Uterus (tissue), 3 donors: ENCODE measurements at regions not wholly inside any gene's neighbourhood (a gene's known extent, or its start where the extent isn't known, plus 50 kb on each side); places are given as distances from the start of the nearest gene placed in this dataset.

Source experiments
- DNase-seq, 2 donors: peaks; one replicate each; pipeline ENCODE4 v3.0.0-alpha.2; 2019 to 2020
- H3K27ac ChIP-seq, 2 donors: fragments of 200-600 bp; sonication (generic); 1 replicate in 1 of 2; 2 replicates in 1 of 2; pipeline ENCODE4 v1.5.1; 2016 to 2018
- H3K27me3 ChIP-seq, 2 donors: fragments of 200-600 bp; sonication (generic); one replicate each; pipeline ENCODE4 v1.5.1; 2018 to 2019; ENCODE audit warnings: control low read depth in 1 of 2
- H3K36me3 ChIP-seq, 2 donors: fragments of 200-600 bp; sonication (generic); one replicate each; pipeline ENCODE4 v1.5.1; 2019; ENCODE audit warnings: control low read depth in 1 of 2
- H3K4me1 ChIP-seq, 2 donors: fragments of 200-600 bp; sonication (generic); one replicate each; pipeline ENCODE4 v1.5.1; 2018 to 2019; ENCODE audit warnings: control low read depth in 1 of 2
- H3K4me3 ChIP-seq, 2 donors: fragments of 200-600 bp; sonication (generic); 1 replicate in 1 of 2; 2 replicates in 1 of 2; pipeline ENCODE4 v1.5.1; 2018 to 2019; ENCODE audit warnings: mild to moderate bottlenecking in 1 of 2
- H3K9me3 ChIP-seq, 2 donors: fragments of 200-600 bp; sonication (generic); one replicate each; pipeline ENCODE4 v1.5.1; 2019; ENCODE audit warnings: control low read depth in 1 of 2
- POLR2A ChIP-seq, 2 donors: fragments of 450-650 bp; IDR thresholded peaks; one replicate each; pipeline ENCODE4 v1.6.1; 2016; ENCODE audit warnings: antibody characterized with exemption in 2 of 2, mild to moderate bottlenecking in 1 of 2, moderate library complexity in 1 of 2
- intact Hi-C: fragments of 100-400 bp; cut with DNase I; formaldehyde crosslinking; loops from one replicate; pipeline ENCODE4 v1.15.1; 2023; ENCODE audit warnings: low total_unique reads
- TF ChIP-seq, protein P1 (sequence below), 4 experiments: fragments of 200-600 bp in 2 of 4; fragments of 450-650 bp in 2 of 4; sonication (generic) in 2 of 4; IDR thresholded peaks; one replicate each; pipeline ENCODE4 v1.5.1; 2016 to 2019; ENCODE audit warnings: antibody characterized with exemption in 4 of 4, mild to moderate bottlenecking in 2 of 4, moderate library complexity in 1 of 4
- donor health status: DM: yes; HTN: yes; CAD: no.

DNA sequence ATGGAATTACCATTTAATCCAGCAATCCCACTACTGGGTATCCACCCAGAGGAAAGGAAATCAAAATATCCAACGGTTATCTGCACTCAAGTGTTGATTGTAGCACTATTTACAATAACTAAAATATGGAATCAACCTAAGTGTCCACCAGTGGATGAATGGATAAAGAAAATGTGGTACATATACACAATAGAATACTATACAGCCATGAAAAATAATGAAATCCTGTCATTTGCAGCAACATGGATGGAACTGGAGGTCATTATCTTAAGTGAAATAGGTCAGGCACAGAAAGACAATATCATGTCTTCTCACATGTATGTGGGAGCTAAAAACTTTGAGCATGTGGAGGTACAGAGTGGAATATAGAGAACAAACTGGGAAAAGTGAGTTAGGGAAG is 92.9 kb upstream of the ARHGEF7 start:
- no peak for TF ChIP-seq POLR2A (IDR thresholded peaks at IDR 0.05)
- TF ChIP-seq, protein P1, sequence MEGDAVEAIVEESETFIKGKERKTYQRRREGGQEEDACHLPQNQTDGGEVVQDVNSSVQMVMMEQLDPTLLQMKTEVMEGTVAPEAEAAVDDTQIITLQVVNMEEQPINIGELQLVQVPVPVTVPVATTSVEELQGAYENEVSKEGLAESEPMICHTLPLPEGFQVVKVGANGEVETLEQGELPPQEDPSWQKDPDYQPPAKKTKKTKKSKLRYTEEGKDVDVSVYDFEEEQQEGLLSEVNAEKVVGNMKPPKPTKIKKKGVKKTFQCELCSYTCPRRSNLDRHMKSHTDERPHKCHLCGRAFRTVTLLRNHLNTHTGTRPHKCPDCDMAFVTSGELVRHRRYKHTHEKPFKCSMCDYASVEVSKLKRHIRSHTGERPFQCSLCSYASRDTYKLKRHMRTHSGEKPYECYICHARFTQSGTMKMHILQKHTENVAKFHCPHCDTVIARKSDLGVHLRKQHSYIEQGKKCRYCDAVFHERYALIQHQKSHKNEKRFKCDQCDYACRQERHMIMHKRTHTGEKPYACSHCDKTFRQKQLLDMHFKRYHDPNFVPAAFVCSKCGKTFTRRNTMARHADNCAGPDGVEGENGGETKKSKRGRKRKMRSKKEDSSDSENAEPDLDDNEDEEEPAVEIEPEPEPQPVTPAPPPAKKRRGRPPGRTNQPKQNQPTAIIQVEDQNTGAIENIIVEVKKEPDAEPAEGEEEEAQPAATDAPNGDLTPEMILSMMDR (IDR thresholded peaks at IDR 0.05): no peak
- Histone ChIP-seq H3K4me1 (no peaks in the 10 kb centered on the region), H3K27me3 (no peaks in the 10 kb centered on the region), H3K4me3 (no peak overlapping the region), H3K9me3 (peaks cover 0 to 16% of the 10 kb centered on the region in 2 donors), H3K27ac (no peak overlapping the region), H3K36me3 (no peaks in the 10 kb centered on the region)
- no peak for DNase-seq
- intact Hi-C loops: no loop called here

DNA sequence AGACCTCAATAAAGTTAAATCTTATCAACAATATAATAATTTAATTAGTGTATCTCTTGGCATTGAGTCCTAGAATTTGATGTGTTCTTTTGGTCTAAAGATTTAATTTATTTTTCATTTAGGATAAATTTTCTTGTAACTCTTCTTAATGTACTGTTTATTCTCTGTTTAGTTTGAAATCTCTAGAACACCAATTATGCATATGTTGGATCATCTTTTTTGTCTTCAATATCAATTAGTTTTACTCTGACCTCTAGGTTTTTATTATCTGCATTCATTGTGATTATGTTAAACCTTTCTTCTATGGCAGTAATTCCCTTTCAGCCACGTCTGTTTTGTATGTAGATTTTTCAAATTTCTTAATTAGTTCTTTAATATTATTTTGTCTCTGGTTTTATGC is 93.8 kb upstream of the ARHGEF7 start:
- Histone ChIP-seq H3K36me3 (no peaks in the 10 kb centered on the region), H3K4me1 (no peaks in the 10 kb centered on the region), H3K9me3 (peaks cover 0 to 16% of the 10 kb centered on the region in 2 donors), H3K27me3 (no peaks in the 10 kb centered on the region), H3K4me3 (no peak overlapping the region), H3K27ac (no peak overlapping the region)
- no peak for DNase-seq
- intact Hi-C loops: no loop called here
- TF ChIP-seq, protein P1 (IDR thresholded peaks at IDR 0.05): no peak
- no peak for TF ChIP-seq POLR2A (IDR thresholded peaks at IDR 0.05)

DNA sequence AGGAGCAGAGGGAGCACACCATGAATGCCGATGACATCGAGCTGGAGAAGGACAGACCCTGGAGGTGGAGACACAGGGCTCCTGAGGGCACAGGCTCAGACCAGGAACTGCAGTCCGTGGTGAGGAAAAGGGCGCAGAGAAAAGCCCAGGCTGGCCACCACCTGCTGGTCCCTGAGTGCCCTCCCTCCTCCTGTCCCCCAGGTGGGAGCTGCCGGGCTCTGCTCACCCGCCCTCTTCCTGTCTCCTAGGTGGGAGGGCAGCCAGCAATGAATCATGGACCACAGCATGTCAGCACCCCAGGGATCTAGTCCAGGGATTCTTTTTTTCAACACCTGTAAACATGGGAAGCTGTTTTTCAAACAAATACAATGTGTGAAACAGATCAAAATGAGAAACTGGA is 94.6 kb upstream of the ARHGEF7 start:
- H3K36me3 ChIP-seq: no peaks in the 10 kb centered on the region
- no peak overlapping the region for H3K27ac ChIP-seq
- intact Hi-C loops: no loop called here
- peaks cover 0 to 16% of the 10 kb centered on the region in 2 donors for H3K9me3 ChIP-seq
- TF ChIP-seq POLR2A (IDR thresholded peaks at IDR 0.05): no peak
- TF ChIP-seq, protein P1 (IDR thresholded peaks at IDR 0.05): no peak
- DNase-seq: no peak
- H3K4me3 ChIP-seq: no peak overlapping the region
- H3K4me1 ChIP-seq: no peaks in the 10 kb centered on the region
- H3K27me3 ChIP-seq: no peaks in the 10 kb centered on the region

DNA sequence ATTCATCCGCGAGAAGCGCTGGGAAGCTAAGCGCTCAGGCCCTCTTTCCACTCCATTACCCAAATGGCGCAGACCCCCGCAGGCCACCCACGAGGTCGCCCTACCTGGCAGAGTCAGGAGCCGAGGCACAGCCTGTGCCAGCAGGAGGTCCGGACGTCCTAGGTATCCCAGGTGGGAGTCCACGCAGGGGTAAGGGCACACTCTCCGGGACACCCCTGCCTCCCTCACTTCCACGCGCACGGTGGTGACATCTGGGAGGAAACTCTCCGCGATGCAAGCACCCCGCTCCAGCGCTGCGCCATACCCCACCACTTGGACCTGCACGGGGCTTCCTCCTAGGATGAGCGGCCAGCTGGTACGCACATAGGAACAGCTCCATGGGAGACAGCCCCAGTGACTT is 95.1 kb upstream of the ARHGEF7 start:
- Histone ChIP-seq H3K27me3 (no peaks in the 10 kb centered on the region), H3K9me3 (peaks cover 0 to 16% of the 10 kb centered on the region in 2 donors), H3K27ac (no peak overlapping the region), H3K4me3 (no peak overlapping the region), H3K36me3 (no peaks in the 10 kb centered on the region), H3K4me1 (no peaks in the 10 kb centered on the region)
- intact Hi-C loops: no loop called here
- TF ChIP-seq POLR2A (IDR thresholded peaks at IDR 0.05): no peak
- TF ChIP-seq, protein P1 (IDR thresholded peaks at IDR 0.05): no peak
- DNase-seq: no peak

DNA sequence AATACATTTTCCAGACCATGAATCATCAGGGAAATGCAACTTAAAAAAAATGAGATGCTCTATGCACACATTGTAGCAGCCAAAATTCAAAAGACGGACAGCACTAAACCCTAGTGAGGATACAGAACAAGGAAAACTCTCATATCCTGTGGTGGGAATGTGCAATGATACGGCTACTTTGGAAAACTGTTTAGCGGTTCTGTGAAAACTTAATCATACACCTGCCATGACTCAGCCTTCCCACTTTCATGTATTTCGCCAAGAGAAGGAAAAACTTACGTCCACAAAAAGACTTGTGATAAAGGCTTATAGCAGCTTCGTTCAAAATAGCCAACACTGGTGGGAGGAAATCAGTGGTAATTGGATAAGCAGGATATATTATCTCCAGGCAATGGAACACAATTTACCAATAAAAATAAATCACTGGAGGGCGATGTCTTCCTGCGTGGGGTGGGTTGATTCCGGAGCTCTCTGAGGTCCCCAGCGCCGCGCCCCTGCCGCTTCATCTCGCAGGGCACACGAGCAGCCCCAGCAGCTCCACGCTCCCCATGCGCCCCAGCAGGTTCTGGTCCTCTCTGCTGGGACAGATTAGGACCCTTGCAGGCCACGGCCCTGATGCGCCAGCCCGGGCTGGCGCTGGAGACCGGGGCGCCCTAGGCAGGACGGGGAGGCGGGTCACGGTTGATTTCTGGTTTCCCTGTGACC is 97.2 kb upstream of the ARHGEF7 start:
- Histone ChIP-seq H3K27ac (no peak overlapping the region), H3K4me1 (no peaks in the 10 kb centered on the region), H3K4me3 (no peak overlapping the region), H3K36me3 (no peaks in the 10 kb centered on the region), H3K9me3 (peaks cover 0 to 16% of the 10 kb centered on the region in 2 donors), H3K27me3 (no peaks in the 10 kb centered on the region)
- intact Hi-C loops: no loop called here
- DNase-seq: no peak
- no peak for TF ChIP-seq POLR2A (IDR thresholded peaks at IDR 0.05)
- TF ChIP-seq, protein P1 (IDR thresholded peaks at IDR 0.05): no peak
